NCI-H2196 treated with DMSO at 0.1 percent for 48 hours (cell line): ENCODE measurements at regions not wholly inside any gene's neighbourhood (a gene's known extent, or its start where the extent isn't known, plus 50 kb on each side); places are given as distances from the start of the nearest gene placed in this dataset.

Source experiments
- DNase-seq: peaks from one replicate; lab custom pipeline; 2025; ENCODE audit not compliant: unreplicated experiment; lab: John Stamatoyannopoulos, UW

DNA sequence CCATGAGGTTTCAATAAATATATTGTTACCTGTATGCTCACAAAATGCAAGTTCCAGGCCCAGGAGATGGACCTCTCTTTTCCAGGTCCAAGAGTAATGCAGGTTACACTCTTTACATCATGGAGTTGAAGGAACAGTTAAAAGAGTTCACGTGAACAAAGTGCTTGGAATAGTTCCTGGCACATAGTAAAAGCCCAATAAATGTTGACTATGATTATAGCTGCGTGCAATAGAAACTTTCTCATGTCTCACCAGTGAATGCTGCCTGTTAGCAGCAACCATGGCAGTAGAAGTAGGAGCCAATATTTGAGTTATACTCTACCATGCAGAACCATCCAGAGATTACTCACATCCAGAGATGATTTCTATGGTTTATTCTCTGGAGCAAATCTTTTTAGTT lies 707.5 kb downstream of the DHX35 start:
- no peak for DNase-seq

DNA sequence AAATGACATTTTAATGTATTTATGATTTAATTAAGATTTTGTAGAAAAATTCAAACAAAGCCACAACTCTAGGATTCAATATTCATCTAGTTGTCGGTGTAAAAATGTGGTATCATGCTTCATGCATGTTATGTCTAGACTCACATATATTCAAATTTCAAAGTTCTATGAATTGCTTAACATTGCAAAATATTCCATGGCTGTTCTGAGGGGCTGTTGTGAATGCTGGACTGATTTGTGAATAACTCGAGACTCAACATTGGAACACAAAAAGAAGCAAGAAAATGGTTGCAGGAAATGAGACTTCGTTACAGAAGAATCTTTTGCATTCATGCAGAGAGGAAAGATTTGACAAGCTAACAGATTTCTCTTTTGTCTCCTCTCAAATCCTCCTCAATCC lies 705.9 kb downstream of the DHX35 start:
- no peak for DNase-seq

DNA sequence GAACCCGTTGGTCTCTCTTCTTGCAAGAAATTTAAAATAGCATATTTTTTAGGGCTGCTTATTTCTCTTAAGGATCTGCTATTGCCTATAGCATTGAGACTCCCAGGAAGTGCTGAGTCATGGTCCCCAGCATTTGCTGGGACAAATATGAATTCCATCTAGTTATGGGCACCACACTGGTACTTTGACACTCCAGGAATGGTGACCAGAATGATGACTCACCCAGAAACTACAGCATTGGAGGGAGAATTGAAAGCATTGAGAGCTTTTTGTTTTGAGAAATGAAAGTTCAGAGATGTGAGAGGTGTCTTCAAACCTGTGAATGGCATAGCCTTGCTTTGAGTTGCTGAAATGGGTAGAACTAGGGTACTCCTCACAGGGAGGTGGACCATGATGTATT lies 699.7 kb downstream of the DHX35 start:
- DNase-seq: no peak

DNA sequence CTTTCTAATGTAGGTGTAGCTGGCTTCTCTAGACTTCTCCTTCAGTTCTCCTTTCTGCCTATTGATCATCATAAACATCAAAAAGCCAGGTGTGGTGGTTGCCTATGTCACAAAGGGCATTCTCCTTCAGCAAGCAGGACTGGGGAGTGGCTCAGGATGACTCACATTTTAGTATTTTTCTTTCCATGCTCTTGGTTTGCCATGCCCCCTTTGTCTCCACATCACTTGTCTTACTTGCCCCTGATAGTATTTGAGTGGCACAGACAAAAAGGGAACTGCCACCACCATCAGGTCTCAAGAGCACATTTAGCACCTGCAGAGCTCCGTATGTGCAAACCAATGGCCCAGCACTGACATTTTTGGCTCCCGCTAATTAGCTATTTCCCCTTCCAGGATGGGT lies 698.8 kb downstream of the DHX35 start:
- no peak for DNase-seq

DNA sequence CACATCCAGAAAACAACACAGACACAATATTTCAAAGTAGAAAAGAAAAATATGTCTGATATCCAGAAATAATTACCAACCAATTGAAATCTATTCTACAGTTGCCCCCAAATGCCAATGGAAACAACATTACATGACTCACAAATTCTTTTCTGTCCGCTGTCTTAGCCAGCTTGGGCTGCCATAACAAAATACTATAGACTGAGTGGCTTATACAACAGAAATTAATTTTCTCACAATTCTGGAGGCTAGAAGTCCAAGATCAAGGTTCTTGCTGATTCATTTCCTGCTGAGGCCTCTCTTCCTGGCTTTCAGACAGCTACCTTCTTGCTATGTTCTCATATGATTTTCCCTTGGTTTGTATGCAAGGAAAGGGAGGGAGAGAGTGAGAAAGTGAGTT lies 698.1 kb downstream of the DHX35 start:
- no peak for DNase-seq

DNA sequence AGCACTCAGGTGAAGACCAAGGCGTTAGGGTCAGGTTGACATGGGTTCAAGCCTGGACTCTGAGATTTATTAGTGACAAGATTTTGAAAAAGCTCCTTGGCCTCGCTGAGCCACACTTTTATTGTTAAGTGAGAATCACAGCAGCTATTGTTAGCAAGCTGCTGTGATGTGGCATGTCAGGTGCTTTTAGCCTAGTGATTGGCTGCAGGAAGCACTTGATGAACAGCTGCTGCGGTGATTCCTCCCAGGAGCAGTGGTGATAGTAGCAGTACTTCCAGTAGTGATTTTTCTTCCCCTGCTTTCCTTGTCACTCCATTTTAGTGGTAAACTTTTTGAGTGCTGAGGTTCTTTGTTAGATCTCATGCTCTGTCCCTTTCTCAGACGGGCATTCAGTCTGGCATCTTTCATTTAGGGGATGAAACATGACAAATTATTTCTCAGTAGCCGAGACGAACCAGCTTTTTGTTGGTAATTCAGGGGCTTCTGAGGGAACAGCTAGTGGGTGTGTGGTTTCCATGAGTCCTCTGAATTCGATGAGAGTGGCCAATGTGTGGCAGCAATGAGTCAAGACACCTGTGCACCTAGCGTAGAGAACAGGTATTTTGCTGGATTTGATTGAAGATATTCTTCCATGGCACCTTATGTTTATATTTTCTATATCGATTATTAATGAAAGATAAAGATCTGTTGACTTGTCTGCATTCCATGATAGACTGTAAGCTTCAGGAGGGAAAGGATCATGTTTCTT lies 696.7 kb downstream of the DHX35 start:
- DNase-seq: no peak

DNA sequence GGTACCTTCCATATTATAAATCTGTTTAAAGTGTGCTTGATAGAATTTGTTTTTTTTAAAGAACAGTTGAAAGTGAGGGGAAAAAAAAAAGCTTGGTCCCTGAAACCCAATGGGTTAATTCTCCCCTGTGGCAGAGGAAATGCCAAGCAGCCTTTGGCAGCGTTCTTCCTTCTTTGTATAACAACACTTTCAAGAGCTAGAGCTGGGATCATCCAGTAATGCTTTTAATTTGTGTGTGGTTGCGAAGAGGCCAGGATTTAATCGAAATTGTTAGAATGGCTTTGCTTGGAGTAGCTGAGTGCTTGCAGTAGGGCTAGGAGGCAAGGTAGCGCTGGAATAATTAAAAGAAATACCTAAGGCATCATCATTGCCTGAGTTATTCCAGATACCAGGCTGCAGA lies 692.0 kb downstream of the DHX35 start:
- no peak for DNase-seq

DNA sequence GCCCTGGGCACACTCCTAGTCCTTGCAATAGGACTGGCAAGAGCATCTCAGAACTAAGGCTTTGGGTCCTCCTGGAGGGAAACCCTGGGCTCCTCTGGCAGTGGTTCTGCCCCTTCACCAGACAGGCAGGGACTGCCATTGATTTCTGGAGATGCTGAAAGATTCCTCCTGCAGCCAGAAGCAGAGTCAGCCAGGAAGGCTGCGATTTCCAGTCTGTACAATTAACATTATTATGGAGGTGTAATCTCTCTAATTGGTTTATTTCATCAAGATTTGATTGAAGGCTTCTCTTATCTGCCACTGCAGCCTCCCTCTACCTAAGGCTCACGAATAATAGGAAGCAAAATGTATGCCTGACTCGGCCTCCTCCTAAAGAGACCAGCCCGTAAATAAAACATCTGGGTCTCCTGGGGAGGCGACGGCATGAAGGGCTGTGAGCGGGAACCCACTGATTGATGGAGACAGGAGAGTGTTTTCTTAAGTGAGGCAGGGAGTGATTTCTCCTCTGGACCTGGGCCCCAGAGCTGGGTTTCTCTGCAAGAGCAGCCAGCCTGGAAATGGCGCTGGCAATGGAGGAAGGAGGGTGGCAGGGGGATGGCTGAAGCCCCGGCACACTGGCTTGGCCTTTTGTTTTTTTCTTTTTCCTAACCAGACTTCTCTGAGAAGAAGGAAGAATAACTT lies 689.6 kb downstream of the DHX35 start:
- DNase-seq: no peak

DNA sequence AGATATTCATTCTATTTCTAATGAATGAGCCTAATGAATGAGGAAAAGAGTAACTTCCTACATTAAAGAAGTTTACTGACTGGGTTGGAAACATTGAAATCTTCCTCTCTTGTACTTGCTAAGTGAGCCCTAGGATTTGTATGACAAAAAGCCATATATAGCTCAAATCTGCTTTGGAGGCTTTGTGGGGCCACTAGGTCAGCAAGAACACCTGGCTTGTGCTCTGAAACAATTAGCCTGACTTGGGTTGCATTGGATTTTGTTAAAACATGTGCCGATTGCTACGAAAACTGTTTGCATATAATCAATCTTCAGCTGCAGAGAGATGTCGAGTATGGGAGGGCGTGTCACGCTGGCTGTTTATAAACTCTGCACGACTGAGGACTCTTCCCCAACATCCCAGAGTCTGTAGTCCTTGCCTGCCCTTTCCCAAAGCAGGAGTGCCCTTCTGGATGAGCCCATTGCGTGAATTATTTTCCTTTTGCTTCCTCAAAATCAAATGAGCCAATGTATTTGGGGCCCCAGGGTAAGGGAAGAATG lies 684.8 kb downstream of the DHX35 start:
- no peak for DNase-seq

DNA sequence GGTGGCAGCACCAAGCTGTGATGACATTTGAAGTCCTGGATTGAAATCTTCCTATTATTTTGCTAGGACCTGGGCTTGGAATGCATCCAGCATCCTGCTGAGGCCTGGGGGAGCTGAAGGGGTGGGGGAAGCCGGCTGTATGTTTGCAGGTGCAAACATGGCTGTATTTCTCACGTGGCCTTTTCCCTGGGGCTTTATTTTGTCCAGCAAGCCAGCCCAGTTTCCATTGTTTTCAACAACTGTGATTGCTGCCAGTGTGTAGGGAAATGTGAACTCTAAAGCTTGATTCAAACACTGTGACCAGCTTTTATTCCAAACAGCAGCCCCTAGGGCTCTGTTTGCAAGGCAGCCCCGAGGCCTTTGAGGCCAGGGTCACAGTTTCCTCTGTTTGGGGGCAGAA lies 683.0 kb downstream of the DHX35 start:
- no peak for DNase-seq

DNA sequence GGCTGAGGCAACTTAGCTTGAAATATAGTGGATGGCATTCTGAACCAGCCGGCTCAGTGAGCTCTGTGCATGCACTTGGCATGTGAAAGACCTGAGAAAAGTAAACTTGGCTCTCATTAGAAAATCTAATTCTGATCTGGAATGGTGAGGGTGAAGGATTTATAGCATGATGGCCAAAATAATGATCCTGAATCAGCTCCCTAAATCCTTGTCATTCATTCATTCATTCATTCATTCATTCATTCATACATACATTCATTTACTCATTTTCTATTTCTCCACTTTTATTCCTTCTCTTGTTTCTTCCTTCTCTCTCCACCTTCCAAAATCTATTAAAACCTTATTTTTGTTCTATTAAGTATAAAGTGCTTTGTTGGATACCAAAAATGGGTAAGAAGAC lies 681.1 kb downstream of the DHX35 start:
- no peak for DNase-seq

DNA sequence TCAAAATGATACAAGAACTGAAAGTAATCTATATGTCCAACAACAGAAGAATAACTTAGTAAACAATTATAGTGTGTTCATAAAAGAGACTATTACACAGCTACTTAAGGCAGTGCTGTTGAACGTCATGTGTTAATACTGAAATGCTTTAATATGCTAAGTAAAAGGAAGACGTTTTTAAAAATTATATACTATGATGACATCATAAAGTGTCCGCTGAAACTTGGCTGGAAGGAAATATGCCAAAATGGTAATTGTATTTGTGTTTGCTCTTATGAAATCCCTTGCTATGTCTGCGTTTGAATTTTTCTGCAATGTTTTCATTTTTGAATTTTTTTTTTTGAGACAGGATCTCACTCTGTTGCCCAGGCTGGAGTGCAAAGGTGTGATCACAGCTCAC lies 679.3 kb downstream of the DHX35 start:
- no peak for DNase-seq

DNA sequence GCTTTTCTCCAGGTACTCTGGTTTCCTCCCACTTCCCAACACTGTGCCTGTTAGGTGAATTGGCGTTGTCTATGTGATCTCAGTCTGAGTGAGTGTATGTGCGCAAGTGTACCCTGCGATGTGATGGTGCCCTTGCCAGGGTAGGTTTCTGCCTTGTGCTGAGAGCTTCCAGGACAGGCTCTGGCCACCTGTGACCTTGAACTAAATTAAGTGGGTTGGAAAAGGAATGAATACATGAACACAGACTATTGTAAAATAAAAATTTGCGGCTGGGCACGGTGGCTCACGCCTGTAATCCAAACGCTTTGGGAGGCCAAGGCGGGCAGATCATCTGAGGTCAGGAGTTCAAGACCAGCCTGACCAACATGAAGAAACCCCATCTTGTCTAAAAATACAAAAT lies 678.0 kb downstream of the DHX35 start:
- no peak for DNase-seq

DNA sequence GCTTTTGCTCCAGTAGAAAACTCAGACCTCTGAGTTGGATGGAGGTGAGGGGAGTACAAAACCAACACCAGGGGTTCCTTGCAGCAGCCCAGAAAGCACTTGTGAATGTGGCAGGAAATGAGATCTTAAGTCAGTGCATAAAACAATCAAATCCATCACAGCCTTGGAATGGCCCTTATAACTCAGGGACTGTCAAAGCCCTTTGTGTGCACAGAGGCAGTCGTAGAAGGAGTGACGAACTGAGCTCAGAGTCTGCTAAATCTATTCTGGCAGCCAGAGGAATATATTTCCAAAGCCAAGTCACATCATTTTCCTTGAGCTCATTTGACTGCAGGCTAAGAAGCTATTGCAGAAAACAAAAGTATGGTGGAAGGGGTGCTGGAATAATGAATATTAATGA lies 676.6 kb downstream of the DHX35 start:
- DNase-seq: no peak

DNA sequence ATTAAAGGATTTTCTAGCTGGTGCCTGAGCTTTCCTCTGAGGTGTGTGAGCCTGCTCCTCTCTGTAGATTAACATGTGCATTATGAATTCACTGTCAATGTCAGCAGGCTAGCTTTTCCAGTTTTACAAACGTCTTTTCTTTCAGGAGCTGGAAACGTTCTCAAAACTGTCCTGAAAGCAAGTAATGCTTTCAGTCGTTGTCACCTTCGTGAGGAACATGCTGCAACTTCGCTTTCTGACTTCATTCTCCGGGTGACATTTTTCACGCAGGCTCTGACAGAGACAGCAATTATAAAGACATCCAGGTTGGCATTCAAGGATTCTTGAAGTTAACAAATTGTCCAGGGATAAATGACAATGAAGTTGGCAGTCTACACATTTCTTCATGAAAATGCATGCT lies 671.5 kb downstream of the DHX35 start:
- DNase-seq: no peak

DNA sequence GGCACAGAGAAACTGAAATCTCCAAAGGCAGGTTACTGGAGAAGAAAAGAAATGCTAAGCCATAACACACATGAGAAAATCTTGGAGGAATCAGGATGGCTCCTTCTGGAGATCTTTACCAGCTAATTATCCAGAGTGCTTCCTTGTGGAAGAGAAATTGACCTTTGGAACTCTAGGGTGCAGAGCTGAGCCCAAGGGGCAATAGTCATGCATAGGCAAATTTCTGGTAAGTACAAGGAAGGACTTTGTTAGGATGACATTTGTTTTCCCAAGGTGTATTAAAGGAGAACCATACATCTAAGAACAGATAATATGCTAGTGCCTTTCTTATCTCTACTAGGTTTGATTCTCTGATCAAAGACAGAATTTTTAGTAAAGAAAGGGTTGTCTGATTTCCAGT lies 670.6 kb downstream of the DHX35 start:
- no peak for DNase-seq

DNA sequence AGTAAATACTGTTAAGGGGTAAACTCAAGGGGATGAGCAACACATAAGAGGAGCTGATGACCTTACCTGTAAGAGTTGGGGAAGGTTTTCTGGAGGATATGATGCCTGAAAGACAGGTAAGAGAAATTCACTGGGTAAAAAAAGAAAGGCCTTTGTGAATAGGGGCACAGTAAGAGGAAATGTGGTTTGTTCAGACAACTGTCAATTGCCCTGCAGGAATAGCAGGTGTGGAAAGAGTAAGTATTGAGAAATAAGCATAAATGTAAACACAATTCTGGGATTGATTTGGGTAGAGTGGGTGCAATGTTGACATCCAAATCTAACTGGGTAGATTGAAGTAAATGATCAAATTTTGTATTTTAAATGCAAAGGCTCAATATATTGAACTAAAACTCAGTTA lies 670.0 kb downstream of the DHX35 start:
- no peak for DNase-seq

DNA sequence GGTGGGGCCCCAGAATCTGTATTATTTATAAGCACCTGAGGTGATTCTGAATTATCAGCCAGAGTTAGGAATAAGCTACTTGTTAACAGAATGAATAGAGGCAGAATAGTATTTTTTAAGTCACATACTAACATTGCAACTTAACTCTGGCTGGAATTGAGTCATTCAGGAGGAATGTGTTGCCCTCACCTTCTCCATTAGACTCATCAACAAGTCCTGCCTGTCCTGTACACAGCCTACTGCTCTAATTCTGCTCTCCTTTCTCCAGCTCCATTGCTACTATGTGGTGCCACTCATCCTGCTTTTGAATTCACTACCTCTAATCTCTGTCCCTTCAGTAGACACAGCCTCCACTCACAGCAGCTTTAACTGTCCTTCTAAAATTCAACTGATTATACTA lies 669.4 kb downstream of the DHX35 start:
- no peak for DNase-seq

DNA sequence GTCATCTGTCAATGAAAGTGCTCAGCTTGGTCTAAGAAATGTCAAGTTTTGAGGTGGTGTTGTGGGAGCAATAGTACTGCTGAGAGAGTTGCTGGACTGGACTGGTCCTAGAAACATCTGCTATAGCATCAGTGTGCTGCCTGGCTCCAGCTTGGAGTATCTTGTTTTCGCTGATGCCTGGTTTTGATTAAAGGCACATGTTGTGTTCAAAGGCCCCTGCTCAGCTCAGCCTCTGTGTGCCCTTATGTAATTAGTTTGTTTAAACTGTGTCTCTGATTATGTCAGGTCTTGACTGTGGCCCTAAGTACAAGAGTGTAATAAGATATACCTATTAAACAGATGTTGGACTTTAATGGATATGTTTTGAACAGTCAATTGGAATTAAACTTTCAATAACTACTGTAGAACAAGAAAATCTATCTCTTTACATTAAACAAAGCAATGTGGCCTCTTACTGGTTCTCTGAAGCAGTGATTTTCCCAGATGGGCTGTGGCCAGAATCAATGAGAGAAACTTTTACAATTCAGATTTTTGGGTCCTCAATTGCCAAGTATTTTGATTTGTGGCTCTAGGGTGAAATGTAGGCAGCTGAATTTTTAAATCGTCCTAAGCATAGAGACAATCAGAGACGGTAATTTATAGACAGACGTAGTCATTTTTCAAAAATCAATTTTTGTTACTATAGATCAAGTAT lies 668.2 kb downstream of the DHX35 start:
- DNase-seq: no peak

DNA sequence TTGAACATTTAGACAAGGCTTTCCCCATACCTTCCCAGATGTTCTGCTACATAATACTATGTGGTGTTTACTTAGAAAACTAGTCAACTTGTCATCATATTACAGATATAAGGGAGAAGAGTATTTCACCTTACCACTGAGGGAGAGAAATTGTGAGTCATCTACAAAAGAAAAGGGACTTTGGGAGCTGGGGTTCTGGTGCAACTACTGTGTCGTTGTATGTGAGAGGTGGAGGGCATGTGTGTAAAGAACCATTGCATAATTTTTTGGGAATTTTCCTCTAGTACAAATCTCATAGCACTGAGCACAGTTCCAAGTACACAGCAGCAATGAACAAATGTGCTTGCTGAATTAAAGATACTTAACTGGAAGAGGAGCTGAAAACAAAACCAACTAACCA lies 665.6 kb downstream of the DHX35 start:
- no peak for DNase-seq

DNA sequence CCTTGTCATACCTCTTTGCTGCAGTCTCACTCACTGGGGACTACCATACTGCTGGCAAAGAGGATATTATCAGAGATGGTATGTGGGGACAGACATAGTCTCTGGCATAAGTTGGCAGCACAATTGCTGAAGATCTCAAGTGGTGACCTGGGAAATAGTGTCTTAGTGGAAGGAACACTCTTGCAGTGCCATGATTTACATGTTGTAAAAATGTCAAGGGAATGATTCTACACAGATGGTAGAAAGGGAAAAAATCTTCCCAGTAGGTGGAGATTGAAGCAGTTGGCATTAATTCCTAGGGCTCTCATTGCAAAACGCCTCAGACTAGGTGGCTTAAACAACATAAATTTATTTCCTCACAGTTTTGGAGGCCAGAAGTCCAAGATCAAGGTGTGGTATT lies 662.2 kb downstream of the DHX35 start:
- DNase-seq: no peak

DNA sequence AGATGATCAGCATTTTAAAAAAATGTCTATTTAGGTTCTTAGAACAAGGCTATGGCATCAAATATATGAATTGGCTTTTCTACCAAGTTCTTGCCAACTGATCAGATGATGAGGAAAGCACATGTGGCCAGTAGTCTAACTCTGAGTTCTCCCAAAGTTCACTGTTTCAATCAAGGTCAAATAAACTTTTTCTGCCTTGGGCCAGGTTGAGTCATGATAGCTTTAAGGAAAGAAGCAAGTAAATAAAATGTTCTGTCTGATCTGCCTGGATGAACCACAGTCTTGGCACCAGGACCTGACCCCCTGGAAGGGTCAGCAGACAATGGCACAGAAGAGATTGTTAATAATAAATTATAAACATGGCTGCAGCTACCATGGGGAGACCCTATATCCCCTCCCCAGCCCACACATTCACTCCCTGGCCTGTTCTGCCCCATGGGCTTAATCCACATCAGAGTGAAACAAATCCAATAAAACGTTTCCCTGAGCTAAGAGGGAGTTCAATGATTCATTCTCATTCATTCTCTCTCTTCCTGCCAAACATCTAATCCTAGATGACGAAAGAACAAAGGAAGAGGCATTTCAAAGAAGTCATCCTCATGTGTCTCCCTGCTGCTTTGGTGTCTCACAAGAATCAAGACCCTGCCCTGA lies 661.6 kb downstream of the DHX35 start:
- no peak for DNase-seq
